OCI-LY7 (cell line): ENCODE measurements at regions not wholly inside any gene's neighbourhood (a gene's known extent, or its start where the extent isn't known, plus 50 kb on each side); places are given as distances from the start of the nearest gene placed in this dataset.

ENCODE experiments used
- BruUV-seq: library from RNA; stranded (reverse); fragments of 400-500 nt; replicated peaks from 2 replicates; lab custom pipeline; 2021; lab: Mats Ljungman, UMichigan
- CTCF ChIA-PET: fragments of 300-600 bp; sonication (Branson Sonifier 250); formaldehyde crosslinking; loops from one replicate; lab custom pipeline; 2022; ENCODE audit warnings: antibody characterized with exemption; ENCODE audit not compliant: unreplicated experiment; lab: Charles Lee
- POLR2A ChIA-PET: fragments of 300-600 bp; sonication (Branson Sonifier 250); formaldehyde crosslinking; loops from one replicate; lab custom pipeline; 2022; ENCODE audit warnings: antibody characterized with exemption; lab: Charles Lee
- DNase-seq: peaks from one replicate; pipeline ENCODE4 v3.0.0-alpha.2; 2015; ENCODE audit warnings: low spot score
- H2AFZ ChIP-seq: fragments of 200-600 bp; sonication (generic), shearing (Covaris generic); 2 replicates; pipeline ENCODE4 v1.6.1; 2014; ENCODE audit warnings: mild to moderate bottlenecking, antibody characterized with exemption, low read length, moderate library complexity
- H3K27ac ChIP-seq: fragments of 200-600 bp; sonication (generic); 2 replicates; pipeline ENCODE4 v1.5.1; 2014; ENCODE audit warnings: mixed run types, low read depth, mild to moderate bottlenecking, moderate library complexity, low read length, inconsistent platforms; ENCODE audit not compliant: poor library complexity, severe bottlenecking
- H3K36me3 ChIP-seq: fragments of 200-600 bp; sonication (generic); 2 replicates; pipeline ENCODE4 v1.6.1; 2014; ENCODE audit warnings: mild to moderate bottlenecking, antibody characterized with exemption, low read length, moderate library complexity, mixed read lengths; ENCODE audit not compliant: insufficient read depth
- H3K4me1 ChIP-seq: fragments of 200-600 bp; sonication (generic); 2 replicates; pipeline ENCODE4 v1.5.1; 2014; ENCODE audit warnings: mild to moderate bottlenecking, low read length; ENCODE audit not compliant: insufficient read depth, poor library complexity, severe bottlenecking
- H3K4me2 ChIP-seq: fragments of 200-600 bp; sonication (generic); 2 replicates; pipeline ENCODE4 v1.6.1; 2014; ENCODE audit warnings: mild to moderate bottlenecking, low read length
- H3K4me3 ChIP-seq: fragments of 200-600 bp; sonication (generic); 2 replicates; pipeline ENCODE4 v1.5.1; 2014; ENCODE audit warnings: mild to moderate bottlenecking, low read depth, low read length; ENCODE audit not compliant: poor library complexity, severe bottlenecking
- H3K79me2 ChIP-seq: fragments of 200-600 bp; sonication (generic); 2 replicates; pipeline ENCODE4 v1.6.1; 2016; ENCODE audit warnings: low read depth, mild to moderate bottlenecking, low read length, moderate library complexity, mixed read lengths; ENCODE audit not compliant: insufficient read depth
- H3K9me2 ChIP-seq: fragments of 200-600 bp; sonication (generic); 2 replicates; pipeline ENCODE4 v1.6.1; 2016; ENCODE audit warnings: mild to moderate bottlenecking, low read length, mixed read lengths; ENCODE audit not compliant: insufficient read depth
- H3K9me3 ChIP-seq: fragments of 200-600 bp; sonication (generic); 2 replicates; pipeline ENCODE4 v1.6.1; 2014; ENCODE audit warnings: mild to moderate bottlenecking, mixed run types, low read length, mixed read lengths
- H4K20me1 ChIP-seq: fragments of 200-600 bp; sonication (generic); 2 replicates; pipeline ENCODE4 v1.6.1; 2014; ENCODE audit warnings: mild to moderate bottlenecking, antibody characterized with exemption, low read length, moderate library complexity, mixed read lengths; ENCODE audit not compliant: insufficient read depth
- EZH2phosphoT487 ChIP-seq: fragments of 200-600 bp; sonication (generic); IDR thresholded peaks from 2 replicates; pipeline ENCODE4 v1.6.1; 2018; ENCODE audit warnings: low read depth, borderline replicate concordance, mild to moderate bottlenecking, mixed run types, antibody characterized with exemption, low read length, moderate library complexity, mixed read lengths
- intact Hi-C: fragments of 100-400 bp; cut with micrococcal nuclease; formaldehyde crosslinking; loops from one replicate; pipeline ENCODE4 v1.10.0; 2022; ENCODE audit not compliant: unreplicated experiment
- TF ChIP-seq, protein P1 (sequence below): fragments of 200-600 bp; sonication (generic); conservative IDR thresholded peaks from 2 replicates; pipeline ENCODE4 v1.5.1; 2014; ENCODE audit warnings: mild to moderate bottlenecking, antibody characterized with exemption, low read length, moderate library complexity, mixed read lengths

DNA sequence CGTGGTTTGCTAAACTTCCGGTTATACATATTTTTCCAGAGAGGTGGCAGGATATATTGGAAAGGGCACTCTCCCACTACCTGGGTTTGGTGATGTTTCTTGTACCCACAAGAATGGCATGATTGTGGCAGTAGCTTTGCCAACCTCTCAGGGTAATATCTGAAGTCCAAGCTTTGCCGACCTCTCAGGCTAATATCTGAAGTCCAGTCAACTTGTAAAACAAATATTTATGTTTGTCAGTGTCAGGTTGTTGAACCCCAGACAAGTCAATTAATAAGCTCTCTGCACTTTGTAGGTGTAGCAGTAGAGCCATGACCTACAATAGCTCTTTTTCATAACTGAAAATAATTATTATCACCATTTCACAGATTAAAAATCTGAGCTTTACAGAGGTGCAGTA, 167.0 kb downstream of the POU4F1 start:
- H3K9me3 ChIP-seq, result no peaks in the 10 kb centered on the region
- no peaks in the 10 kb centered on the region for H3K79me2 ChIP-seq
- no peak overlapping the region for H3K27ac ChIP-seq
- H3K9me2 ChIP-seq, result no peaks in the 10 kb centered on the region
- no TSS peak for BruUV-seq
- DNase-seq, result no peak
- no peaks in the 10 kb centered on the region for H3K4me1 ChIP-seq
- H3K4me2 ChIP-seq, result no peak overlapping the region
- no peaks in the 10 kb centered on the region for H4K20me1 ChIP-seq
- POLR2A ChIA-PET, result no interaction called here
- H3K4me3 ChIP-seq, result no peak overlapping the region
- H3K36me3 ChIP-seq, result no peaks in the 10 kb centered on the region
- TF ChIP-seq, protein P1, sequence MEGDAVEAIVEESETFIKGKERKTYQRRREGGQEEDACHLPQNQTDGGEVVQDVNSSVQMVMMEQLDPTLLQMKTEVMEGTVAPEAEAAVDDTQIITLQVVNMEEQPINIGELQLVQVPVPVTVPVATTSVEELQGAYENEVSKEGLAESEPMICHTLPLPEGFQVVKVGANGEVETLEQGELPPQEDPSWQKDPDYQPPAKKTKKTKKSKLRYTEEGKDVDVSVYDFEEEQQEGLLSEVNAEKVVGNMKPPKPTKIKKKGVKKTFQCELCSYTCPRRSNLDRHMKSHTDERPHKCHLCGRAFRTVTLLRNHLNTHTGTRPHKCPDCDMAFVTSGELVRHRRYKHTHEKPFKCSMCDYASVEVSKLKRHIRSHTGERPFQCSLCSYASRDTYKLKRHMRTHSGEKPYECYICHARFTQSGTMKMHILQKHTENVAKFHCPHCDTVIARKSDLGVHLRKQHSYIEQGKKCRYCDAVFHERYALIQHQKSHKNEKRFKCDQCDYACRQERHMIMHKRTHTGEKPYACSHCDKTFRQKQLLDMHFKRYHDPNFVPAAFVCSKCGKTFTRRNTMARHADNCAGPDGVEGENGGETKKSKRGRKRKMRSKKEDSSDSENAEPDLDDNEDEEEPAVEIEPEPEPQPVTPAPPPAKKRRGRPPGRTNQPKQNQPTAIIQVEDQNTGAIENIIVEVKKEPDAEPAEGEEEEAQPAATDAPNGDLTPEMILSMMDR, result no peak
- no peak for TF ChIP-seq EZH2phosphoT487
- H2AFZ ChIP-seq, result no peak overlapping the region
- intact Hi-C loops, result no loop called here
- CTCF ChIA-PET, result no interaction called here

DNA sequence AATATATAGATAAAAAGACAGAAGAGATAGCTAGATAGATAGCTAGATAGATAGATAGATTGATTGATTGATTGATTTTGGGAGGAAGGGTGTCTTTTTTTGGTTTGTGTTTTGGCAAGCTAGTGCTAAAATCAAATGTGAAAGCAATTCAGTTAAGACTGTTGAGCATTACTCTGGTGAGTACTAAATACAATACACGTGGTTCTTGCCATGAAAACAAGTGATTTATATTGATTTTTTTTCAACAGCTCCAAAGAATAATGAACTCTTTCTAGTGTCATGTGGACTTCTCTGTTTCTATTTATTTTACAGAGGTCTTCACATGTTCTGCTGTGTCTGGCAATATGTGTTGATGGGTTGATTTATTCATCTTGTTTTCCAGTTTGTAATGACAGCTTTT, 172.0 kb downstream of the POU4F1 start:
- BruUV-seq, result no TSS peak
- H4K20me1 ChIP-seq, result no peaks in the 10 kb centered on the region
- TF ChIP-seq, protein P1, result no peak
- TF ChIP-seq EZH2phosphoT487, result no peak
- ChIA-PET CTCF (no interaction called here), POLR2A (interaction anchor here (0.5 to 1.6 kb wide), 3 partner anchors 10 to 981 kb away, joined by 4 to 8 read pairs (median 5); no protein-coding TSS in a partner anchor)
- H3K36me3 ChIP-seq, result no peaks in the 10 kb centered on the region
- no peak for DNase-seq
- no peaks in the 10 kb centered on the region for H3K9me2 ChIP-seq
- no peak overlapping the region for H3K4me2 ChIP-seq
- intact Hi-C loops, result no loop called here
- H2AFZ ChIP-seq, result no peak overlapping the region
- H3K79me2 ChIP-seq, result no peaks in the 10 kb centered on the region
- H3K27ac ChIP-seq, result no peak overlapping the region
- no peaks in the 10 kb centered on the region for H3K4me1 ChIP-seq
- H3K9me3 ChIP-seq, result no peaks in the 10 kb centered on the region
- no peak overlapping the region for H3K4me3 ChIP-seq

DNA sequence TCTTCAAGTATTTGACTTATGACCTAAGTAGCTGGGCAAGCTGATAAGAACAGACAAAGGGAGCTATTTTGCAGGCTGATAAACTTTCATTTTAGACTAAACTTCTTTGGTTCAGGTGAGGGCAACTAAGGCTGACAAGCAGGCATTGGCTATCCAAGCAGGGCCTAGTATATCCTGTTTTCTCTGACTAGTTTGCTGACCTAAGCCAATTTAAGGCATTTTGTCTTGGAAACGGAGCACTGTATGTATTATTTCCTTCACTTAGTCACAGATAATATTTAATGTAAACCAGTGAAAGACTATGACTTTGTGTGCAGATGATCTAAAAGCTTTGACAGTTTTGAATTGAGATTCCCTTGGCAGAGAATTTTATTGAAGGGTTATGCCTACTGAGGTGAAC, 172.5 kb downstream of the POU4F1 start:
- no peaks in the 10 kb centered on the region for H4K20me1 ChIP-seq
- no TSS peak for BruUV-seq
- no peaks in the 10 kb centered on the region for H3K4me1 ChIP-seq
- no peak overlapping the region for H3K27ac ChIP-seq
- no peak for DNase-seq
- ChIA-PET POLR2A (interaction anchor here (1.6 kb wide), 1 partner anchor 9 kb away, joined by 8 read pairs; no protein-coding TSS in a partner anchor), CTCF (no interaction called here)
- H3K36me3 ChIP-seq, result no peaks in the 10 kb centered on the region
- H3K9me2 ChIP-seq, result no peaks in the 10 kb centered on the region
- H2AFZ ChIP-seq, result no peak overlapping the region
- intact Hi-C loops, result no loop called here
- no peaks in the 10 kb centered on the region for H3K9me3 ChIP-seq
- no peaks in the 10 kb centered on the region for H3K79me2 ChIP-seq
- H3K4me3 ChIP-seq, result no peak overlapping the region
- H3K4me2 ChIP-seq, result no peak overlapping the region
- TF ChIP-seq, protein P1, result no peak
- no peak for TF ChIP-seq EZH2phosphoT487
